ENCODE measurements at regions not wholly inside any gene's neighbourhood (a gene's known extent, or its start where the extent isn't known, plus 50 kb on each side); places are given as distances from the start of the nearest gene placed in this dataset.

DNA sequence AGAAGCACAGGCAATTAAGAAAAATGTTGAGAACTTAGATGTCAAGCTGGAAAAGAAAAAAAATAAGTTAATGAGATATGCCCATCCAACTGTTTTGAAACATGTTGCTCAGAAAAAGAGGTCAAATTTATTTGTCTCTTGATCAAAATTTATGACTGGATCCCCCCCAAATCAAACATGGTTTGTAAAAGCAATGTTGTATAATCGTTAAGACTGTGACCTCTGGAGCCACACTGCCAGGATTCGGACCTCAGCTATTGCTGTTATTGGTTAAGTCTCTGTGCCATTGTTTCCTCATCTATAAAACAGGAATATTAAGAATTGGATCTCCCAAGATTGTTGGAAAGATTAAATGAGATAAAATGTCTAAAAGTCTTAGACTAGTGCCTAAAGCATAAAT, 51.9 kb upstream of the LRRK2 start:
- no peak overlapping the region for H3K14ac ChIP-seq (ENCODE audit: insufficient read length)
- no peaks in the 10 kb centered on the region for H4K20me1 ChIP-seq (replicated peaks in 1 of 2; ENCODE audit: control insufficient read depth in 1 of 2, insufficient read depth in 2 of 2, low read length in 2 of 2)
- ChIA-PET POLR2A (ENCODE audit: partially characterized antibody) (no interaction called here), CTCF (ENCODE audit: partially characterized antibody) (no interaction called here)
- no peaks in the 10 kb centered on the region for H3K23me2 ChIP-seq (ENCODE audit: low read depth, low read length)
- no peak overlapping the region for H3K9ac ChIP-seq (replicated peaks in 1 of 4; ENCODE audit: extremely low read depth in 1 of 4, low read depth in 3 of 4, low read length in 3 of 4)
- no peak overlapping the region for H2BK15ac ChIP-seq (ENCODE audit: low read length)
- no peak overlapping the region for H4K5ac ChIP-seq (ENCODE audit: insufficient read length, low read depth, low read length)
- no peak overlapping the region for H3K56ac ChIP-seq (replicated peaks; ENCODE audit: insufficient read length, low read depth, low read length)
- no peaks in the 10 kb centered on the region for H3K27me3 ChIP-seq (replicated peaks in 1 of 4; ENCODE audit: control insufficient read depth in 3 of 4, extremely low read depth in 1 of 4, insufficient read depth in 3 of 4, low read length in 3 of 4)
- H2BK20ac ChIP-seq (ENCODE audit: low read length) = no peak overlapping the region
- no peak overlapping the region for H3K18ac ChIP-seq (ENCODE audit: extremely low read depth, low read length)
- FAIRE-seq (no peak), DNase-seq (ENCODE audit: low read depth in 1 of 2, low spot score in 2 of 2) (no peak)
- no peaks in the 10 kb centered on the region for H3K79me2 ChIP-seq (ENCODE audit: control insufficient read depth in 1 of 2, insufficient read depth in 2 of 2, low read length in 2 of 2)
- H3K4me1 ChIP-seq (replicated peaks in 1 of 4; ENCODE audit: control insufficient read depth in 3 of 4, insufficient read depth in 4 of 4, low read length in 3 of 4) = no peaks in the 10 kb centered on the region
- no peaks in the 10 kb centered on the region for H3K79me1 ChIP-seq (ENCODE audit: low read depth, low read length)
- no peak overlapping the region for H3K4me2 ChIP-seq (ENCODE audit: insufficient read depth in 1 of 2, low read depth in 2 of 2, low read length in 2 of 2)
- no peak overlapping the region for H2AK5ac ChIP-seq (ENCODE audit: low read depth, low read length)
- no peak overlapping the region for H2BK12ac ChIP-seq (ENCODE audit: low read depth, low read length)
- H3K36me3 ChIP-seq (ENCODE audit: control insufficient read depth in 2 of 4, insufficient read depth in 4 of 4, low read length in 3 of 4) = no peaks in the 10 kb centered on the region; a peak in 1 of 8 replicates
- no peak overlapping the region for H3K4ac ChIP-seq (replicated peaks; ENCODE audit: insufficient read length, low read depth, low read length)
- WGBS, 2 experiments (ENCODE audit: extremely low coverage in 1 of 2, insufficient coverage in 1 of 2, insufficient read length in 1 of 2, insufficient replicate concordance in 2 of 2, low coverage in 1 of 2, low lambda C conversion rate in 2 of 2, missing lambda C conversion rate in 1 of 2) = 81% methylated on average over 2 of the region's 2 CpGs; no CpG with 5 or more reads in 1 of the 2 experiments
- H3K27ac ChIP-seq (ENCODE audit: low read depth, low read length) = no peak overlapping the region
- H4K8ac ChIP-seq (ENCODE audit: extremely low read depth, insufficient read depth, low read length) = no peak overlapping the region
- no peak overlapping the region for H3K4me3 ChIP-seq (ENCODE audit: extremely low read depth in 1 of 4, insufficient read depth in 2 of 4, low read depth in 3 of 4, low read length in 4 of 4)
- H2BK120ac ChIP-seq (replicated peaks; ENCODE audit: low read depth, low read length) = no peak overlapping the region
- H2AFZ ChIP-seq (ENCODE audit: low read length) = no peak overlapping the region
- H3K9me3 ChIP-seq (ENCODE audit: insufficient read depth in 2 of 2, low read depth in 1 of 2, low read length in 1 of 2) = no peaks in the 10 kb centered on the region; a peak in 1 of 4 replicates
- H2BK5ac ChIP-seq (ENCODE audit: low read depth, low read length) = no peak overlapping the region
- no peak overlapping the region for H4K91ac ChIP-seq (replicated peaks; ENCODE audit: insufficient read length, low read length)
- H3K23ac ChIP-seq (ENCODE audit: insufficient read length) = no peak overlapping the region
- TF ChIP-seq CBX8 (IDR thresholded peaks at IDR 0.05; ENCODE audit: borderline replicate concordance, low read depth, low read length) (no peak), JUND (IDR thresholded peaks at IDR 0.05; ENCODE audit: low read length) (no peak), BACH1 (IDR thresholded peaks at IDR 0.05; ENCODE audit: low read length) (no peak), EP300 (IDR thresholded peaks at IDR 0.05; ENCODE audit: borderline replicate concordance in 1 of 2, low read depth in 2 of 2, low read length in 2 of 2) (no peak)
